GM23248 (cell line): ENCODE measurements at regions not wholly inside any gene's neighbourhood (a gene's known extent, or its start where the extent isn't known, plus 50 kb on each side); places are given as distances from the start of the nearest gene placed in this dataset.

Experiments
- DNase-seq: peaks from one replicate; pipeline ENCODE4 v3.0.0-alpha.2; 2015
- H2AFZ ChIP-seq: fragments of 200-600 bp; sonication (generic); 2 replicates; pipeline ENCODE4 v1.6.1; 2016; ENCODE audit warnings: antibody characterized with exemption
- H3F3A ChIP-seq: fragments of 200-600 bp; sonication (generic); 2 replicates; pipeline ENCODE4 v1.6.1; 2016; ENCODE audit warnings: mild to moderate bottlenecking, antibody characterized with exemption, mixed run types; ENCODE audit not compliant: insufficient read depth
- H3K27ac ChIP-seq: fragments of 200-600 bp; sonication (generic); 2 replicates; pipeline ENCODE4 v1.5.1; 2016; ENCODE audit warnings: mild to moderate bottlenecking
- H3K27me3 ChIP-seq: fragments of 200-600 bp; sonication (generic); replicated peaks from 2 replicates; pipeline ENCODE4 v1.6.1; 2016; ENCODE audit warnings: mild to moderate bottlenecking; ENCODE audit not compliant: insufficient read depth
- H3K36me3 ChIP-seq: fragments of 200-600 bp; sonication (generic); 2 replicates; pipeline ENCODE4 v1.6.1; 2016; ENCODE audit warnings: low read depth, mild to moderate bottlenecking
- H3K4me1 ChIP-seq: fragments of 200-600 bp; sonication (generic); 2 replicates; pipeline ENCODE4 v1.6.1; 2016; ENCODE audit warnings: mild to moderate bottlenecking; ENCODE audit not compliant: insufficient read depth
- H3K4me2 ChIP-seq: fragments of 200-600 bp; sonication (generic); one replicate; pipeline ENCODE4 v1.6.1; 2016; ENCODE audit warnings: mild to moderate bottlenecking; ENCODE audit not compliant: unreplicated experiment
- H3K4me3 ChIP-seq: fragments of 200-600 bp; sonication (generic); 2 replicates; pipeline ENCODE4 v1.5.1; 2016; ENCODE audit warnings: mild to moderate bottlenecking
- H3K79me2 ChIP-seq: fragments of 200-600 bp; sonication (generic); 2 replicates; pipeline ENCODE4 v1.6.1; 2016; ENCODE audit warnings: mild to moderate bottlenecking; ENCODE audit not compliant: insufficient read depth
- H3K9ac ChIP-seq: fragments of 200-600 bp; sonication (generic); 2 replicates; pipeline ENCODE4 v1.6.1; 2016; ENCODE audit warnings: mild to moderate bottlenecking
- H3K9me2 ChIP-seq: fragments of 200-600 bp; sonication (generic); 2 replicates; pipeline ENCODE4 v1.6.1; 2016; ENCODE audit warnings: mixed run types, mild to moderate bottlenecking, moderate library complexity; ENCODE audit not compliant: insufficient read depth
- H3K9me3 ChIP-seq: fragments of 200-600 bp; sonication (generic); one replicate; pipeline ENCODE4 v1.6.1; 2017; ENCODE audit warnings: low read depth
- H4K20me1 ChIP-seq: fragments of 200-600 bp; sonication (generic); 2 replicates; pipeline ENCODE4 v1.6.0; 2016; ENCODE audit not compliant: insufficient read depth
- EZH2 ChIP-seq: fragments of 200-600 bp; sonication (generic); IDR thresholded peaks from 2 replicates; pipeline ENCODE4 v1.6.1; 2018; ENCODE audit warnings: antibody characterized with exemption, mild to moderate bottlenecking; ENCODE audit not compliant: insufficient read depth, poor library complexity, severe bottlenecking
- EZH2phosphoT487 ChIP-seq: fragments of 200-600 bp; sonication (generic); IDR thresholded peaks from 2 replicates; pipeline ENCODE4 v1.6.1; 2018; ENCODE audit warnings: antibody characterized with exemption, moderate library complexity, mild to moderate bottlenecking, low read depth; ENCODE audit not compliant: insufficient read depth
- WGBS, 2 experiments: methylation state at CpG; one replicate each; pipeline ENCODE4 v1.1.6; 2015 to 2017; ENCODE audit warnings: low lambda C conversion rate in 2 of 2, low coverage in 1 of 2; ENCODE audit errors: missing lambda C conversion rate in 2 of 2; 5-methylcytosine and 5-hydroxymethylcytosine counted together
- in situ Hi-C: fragments of 300-500 bp; cut with MboI; formaldehyde crosslinking; loops from 2 replicates; pipeline ENCODE4 v1.15.0; 2020

DNA sequence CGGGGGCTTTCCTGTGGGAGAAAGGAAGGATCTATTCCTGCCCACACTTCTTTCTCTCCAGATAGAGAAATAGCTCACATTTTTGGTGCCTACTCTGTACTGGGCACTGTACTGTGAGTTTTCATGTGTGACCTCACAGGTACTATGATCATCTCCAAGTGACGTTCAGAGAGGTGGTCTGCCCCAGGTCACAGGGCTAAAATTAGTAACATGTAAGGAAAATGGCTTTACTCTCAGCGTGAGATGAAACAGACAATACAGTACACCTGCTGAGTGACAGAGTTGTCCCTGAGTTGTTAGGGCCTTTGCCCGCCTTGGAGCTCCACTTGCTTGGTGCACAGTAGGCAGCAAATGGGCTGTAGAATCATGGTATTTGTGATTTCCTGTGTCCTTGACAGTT, 306.1 kb upstream of the DMRT1 start:
- no peak overlapping the region for H3K4me2 ChIP-seq
- H3F3A ChIP-seq = no peaks in the 10 kb centered on the region
- H3K4me3 ChIP-seq = no peak overlapping the region
- DNase-seq = no peak
- H3K9ac ChIP-seq = no peak overlapping the region
- no peaks in the 10 kb centered on the region for H3K9me3 ChIP-seq
- H2AFZ ChIP-seq = no peak overlapping the region
- H4K20me1 ChIP-seq = no peaks in the 10 kb centered on the region
- H3K4me1 ChIP-seq = no peaks in the 10 kb centered on the region
- H3K27ac ChIP-seq = no peak overlapping the region
- no peaks in the 10 kb centered on the region for H3K79me2 ChIP-seq
- TF ChIP-seq EZH2phosphoT487 = no peak
- no peak for TF ChIP-seq EZH2
- H3K9me2 ChIP-seq = no peaks in the 10 kb centered on the region
- H3K36me3 ChIP-seq = no peaks in the 10 kb centered on the region
- in situ Hi-C loops = no loop called here
- 76 to 78% methylated on average over 4 of the region's 4 CpGs for WGBS, 2 experiments
- no peaks in the 10 kb centered on the region for H3K27me3 ChIP-seq

DNA sequence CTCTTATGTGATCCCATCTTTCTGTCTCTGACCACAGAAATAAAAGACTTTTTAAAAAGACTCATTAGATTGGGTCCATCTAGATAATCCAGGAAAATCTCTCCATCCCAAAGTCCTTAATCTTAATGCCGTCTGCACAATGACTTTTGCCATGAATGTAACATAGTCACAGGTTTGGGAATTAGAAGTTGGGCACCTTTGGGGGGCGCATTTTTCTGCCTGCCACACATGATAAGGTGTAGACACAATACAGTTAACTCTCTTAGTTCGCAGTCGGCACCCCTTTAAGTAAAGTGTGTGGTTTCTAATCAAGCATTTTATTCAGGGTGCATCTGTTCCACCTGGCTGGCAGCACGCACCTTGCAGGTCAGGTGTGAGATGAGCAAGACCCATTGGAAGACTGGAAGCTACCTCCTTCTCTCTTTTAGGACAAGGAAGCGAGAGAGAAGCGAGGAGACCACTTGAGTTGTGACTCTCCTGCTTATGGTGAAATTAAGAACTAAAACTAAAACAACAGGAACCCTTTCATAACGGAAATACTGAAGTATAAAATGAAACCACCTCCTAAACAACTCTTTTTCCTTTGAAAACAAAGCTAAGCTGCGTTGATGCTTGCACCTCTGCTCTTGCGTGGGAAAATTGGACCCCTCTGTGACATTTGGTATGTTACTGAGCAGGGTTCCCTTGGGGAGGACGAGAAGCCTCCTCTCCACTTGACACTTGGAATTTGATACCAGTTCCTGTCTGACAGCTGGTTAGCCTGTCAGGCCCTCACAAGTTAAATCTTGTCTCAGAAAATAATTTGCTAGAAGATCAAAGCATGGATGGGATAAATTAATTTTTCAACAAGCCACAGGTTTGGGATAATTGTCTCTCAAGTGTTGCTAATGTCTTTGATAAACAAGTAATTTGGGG, 304.6 kb upstream of the DMRT1 start:
- no peaks in the 10 kb centered on the region for H3K9me2 ChIP-seq
- no peaks in the 10 kb centered on the region for H3K27me3 ChIP-seq
- H3K79me2 ChIP-seq = no peaks in the 10 kb centered on the region
- H3K27ac ChIP-seq = no peak overlapping the region
- no peaks in the 10 kb centered on the region for H3K4me1 ChIP-seq
- in situ Hi-C loops = no loop called here
- WGBS, 2 experiments = 60 to 67% methylated on average over 11 of the region's 11 CpGs
- H3K9me3 ChIP-seq = no peaks in the 10 kb centered on the region
- H3K36me3 ChIP-seq = no peaks in the 10 kb centered on the region
- no peak overlapping the region for H3K9ac ChIP-seq
- no peak overlapping the region for H2AFZ ChIP-seq
- H4K20me1 ChIP-seq = no peaks in the 10 kb centered on the region
- no peaks in the 10 kb centered on the region for H3F3A ChIP-seq
- no peak overlapping the region for H3K4me3 ChIP-seq
- H3K4me2 ChIP-seq = no peak overlapping the region
- TF ChIP-seq EZH2 (no peak), EZH2phosphoT487 (no peak)
- DNase-seq = no peak

DNA sequence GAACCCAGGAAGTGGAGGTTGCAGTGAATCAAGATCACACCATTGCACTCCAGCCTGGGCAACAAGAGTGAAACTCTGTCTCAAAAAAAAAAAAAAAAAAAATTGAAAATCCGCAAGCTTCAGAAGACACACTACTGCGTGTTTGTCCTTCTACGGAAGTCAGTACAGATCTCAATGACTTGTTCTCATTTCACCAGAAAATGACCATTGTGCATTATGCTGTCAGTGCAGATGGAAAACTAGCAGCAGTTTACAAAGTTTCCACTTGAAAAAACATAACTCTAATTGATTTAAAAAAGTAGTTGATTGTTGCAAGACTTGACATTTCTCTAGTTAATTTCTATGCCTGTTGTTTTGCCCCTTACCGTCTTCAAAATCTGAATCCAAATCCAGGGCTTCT, 298.0 kb upstream of the DMRT1 start:
- DNase-seq = no peak
- 77 to 82% methylated on average over 4 of the region's 4 CpGs for WGBS, 2 experiments
- H3K4me2 ChIP-seq = no peak overlapping the region
- no peaks in the 10 kb centered on the region for H3K4me1 ChIP-seq
- no peak overlapping the region for H2AFZ ChIP-seq
- H3K4me3 ChIP-seq = no peak overlapping the region
- no peaks in the 10 kb centered on the region for H3K27me3 ChIP-seq
- no peaks in the 10 kb centered on the region for H3K9me2 ChIP-seq
- H3K9me3 ChIP-seq = no peaks in the 10 kb centered on the region
- no peak overlapping the region for H3K27ac ChIP-seq
- no peaks in the 10 kb centered on the region for H3K36me3 ChIP-seq
- no peak overlapping the region for H3K9ac ChIP-seq
- H3K79me2 ChIP-seq = no peaks in the 10 kb centered on the region
- TF ChIP-seq EZH2phosphoT487 = no peak
- TF ChIP-seq EZH2 = no peak
- no peaks in the 10 kb centered on the region for H3F3A ChIP-seq
- in situ Hi-C loops = no loop called here
- no peaks in the 10 kb centered on the region for H4K20me1 ChIP-seq

DNA sequence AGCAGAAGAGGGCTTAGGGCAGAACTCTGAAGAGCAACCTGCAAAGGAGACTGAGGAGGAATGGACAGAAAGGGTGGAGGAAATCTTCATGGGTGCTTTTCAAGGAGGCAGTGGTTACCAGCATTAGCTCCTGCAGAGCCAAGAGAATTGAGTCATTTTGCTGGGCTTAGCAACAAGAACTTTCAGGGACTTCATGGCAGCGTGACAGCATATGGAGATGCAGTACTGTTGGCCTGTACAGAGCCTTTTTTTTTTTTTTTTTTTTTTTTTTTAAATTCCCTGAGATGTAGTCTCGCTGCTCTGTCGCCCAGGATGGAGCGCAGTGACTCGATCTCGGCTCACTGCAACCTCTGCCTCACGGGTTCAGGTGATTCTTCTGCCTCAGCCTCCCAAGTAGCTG, 296.0 kb upstream of the DMRT1 start:
- Histone ChIP-seq H3K9ac (no peak overlapping the region), H3K27me3 (no peaks in the 10 kb centered on the region), H2AFZ (no peak overlapping the region), H3K4me1 (no peaks in the 10 kb centered on the region), H3F3A (no peaks in the 10 kb centered on the region), H3K79me2 (no peaks in the 10 kb centered on the region), H3K9me3 (no peaks in the 10 kb centered on the region), H3K4me2 (no peak overlapping the region), H3K4me3 (no peak overlapping the region), H3K27ac (no peak overlapping the region), H3K36me3 (no peaks in the 10 kb centered on the region), H3K9me2 (no peaks in the 10 kb centered on the region), H4K20me1 (no peaks in the 10 kb centered on the region)
- no peak for TF ChIP-seq EZH2
- no peak for TF ChIP-seq EZH2phosphoT487
- in situ Hi-C loops = no loop called here
- 27 to 32% methylated on average over 7 of the region's 7 CpGs for WGBS, 2 experiments
- DNase-seq = peak; percentile 26

DNA sequence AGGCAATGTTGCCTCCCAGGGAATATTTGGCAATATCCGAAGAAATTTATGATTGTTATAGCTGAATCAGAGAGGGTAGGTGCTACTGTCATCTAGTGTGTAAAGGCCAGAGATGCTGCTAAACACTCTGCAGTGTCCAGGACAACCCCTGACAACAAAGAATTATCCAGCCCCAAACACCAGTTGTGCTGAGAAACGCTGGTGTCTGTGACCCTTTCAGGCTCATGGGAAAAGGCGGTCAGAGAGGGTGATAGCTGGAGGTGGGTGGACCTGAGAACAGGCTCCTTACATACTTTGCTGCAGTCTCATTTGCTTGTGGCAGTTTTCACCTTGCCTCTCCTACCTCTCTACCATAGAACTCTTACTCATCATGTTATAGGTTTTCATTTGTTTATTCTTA, 295.3 kb upstream of the DMRT1 start:
- no peaks in the 10 kb centered on the region for H3K79me2 ChIP-seq
- no peak overlapping the region for H3K27ac ChIP-seq
- no peak for DNase-seq
- in situ Hi-C loops = no loop called here
- H3K4me1 ChIP-seq = no peaks in the 10 kb centered on the region
- no peaks in the 10 kb centered on the region for H3K27me3 ChIP-seq
- no peak overlapping the region for H3K4me2 ChIP-seq
- H2AFZ ChIP-seq = no peak overlapping the region
- no peak overlapping the region for H3K4me3 ChIP-seq
- no peak overlapping the region for H3K9ac ChIP-seq
- no peaks in the 10 kb centered on the region for H3K36me3 ChIP-seq
- H4K20me1 ChIP-seq = no peaks in the 10 kb centered on the region
- H3K9me3 ChIP-seq = no peaks in the 10 kb centered on the region
- H3K9me2 ChIP-seq = no peaks in the 10 kb centered on the region
- 7 to 8% methylated on average over 3 of the region's 3 CpGs for WGBS, 2 experiments
- H3F3A ChIP-seq = no peaks in the 10 kb centered on the region
- TF ChIP-seq EZH2phosphoT487 (no peak), EZH2 (no peak)
